ENCODE measurements at regions not wholly inside any gene's neighbourhood (a gene's known extent, or its start where the extent isn't known, plus 50 kb on each side); places are given as distances from the start of the nearest gene placed in this dataset.

DNA sequence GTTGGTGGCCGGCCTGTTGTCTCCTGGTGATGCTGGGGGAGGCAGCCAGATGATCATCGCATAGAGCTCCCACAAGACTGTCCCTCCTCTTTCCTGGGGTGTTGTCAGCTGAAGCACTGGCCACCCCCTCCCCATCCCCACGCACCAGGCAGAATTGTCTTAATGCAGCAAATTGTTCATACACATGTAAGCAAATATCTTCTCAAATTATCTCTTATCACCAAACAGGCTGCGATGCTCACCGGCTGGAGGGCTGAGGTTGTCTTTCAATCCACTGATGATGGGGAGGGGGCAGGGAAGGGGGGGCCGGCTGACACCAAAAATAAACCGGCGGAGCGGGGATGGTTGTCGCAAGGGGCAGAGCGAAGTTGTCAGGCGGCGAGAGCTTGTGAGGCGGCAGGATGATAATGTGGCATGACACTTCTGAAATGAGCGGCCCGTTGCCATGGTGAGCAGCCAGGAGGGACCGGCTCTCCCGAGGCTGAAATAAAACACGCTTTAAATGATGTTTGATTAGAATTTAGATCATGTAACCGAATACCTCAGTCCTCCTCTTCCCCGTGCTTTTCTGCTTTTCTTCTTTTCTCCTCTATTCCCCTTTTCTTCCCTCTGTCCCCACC is 59.8 kb downstream of the MRM1 start:
- Histone ChIP-seq H3K4me1 (ENCODE audit: insufficient read depth, insufficient read length) (peaks cover 3% of the 10 kb centered on the region), H3K9me3 (ENCODE audit: insufficient read depth, low read length) (no peaks in the 10 kb centered on the region), H3K27me3 (ENCODE audit: insufficient read depth, insufficient read length) (peaks cover 13% of the 10 kb centered on the region), H3K9ac (ENCODE audit: insufficient read length, low read depth) (no peak overlapping the region), H3K36me3 (ENCODE audit: insufficient read depth, insufficient read length, low read length) (no peaks in the 10 kb centered on the region), H3K4me3 (ENCODE audit: insufficient read length, low read depth) (no peak overlapping the region)
- no peak for DNase-seq (ENCODE audit: low read depth, low spot score)
- TF ChIP-seq YY1 (IDR thresholded peaks at IDR 0.05; ENCODE audit: insufficient read depth, insufficient read length) (no peak), ZNF274 (IDR thresholded peaks at IDR 0.05; ENCODE audit: low read depth, low read length) (no peak), SUZ12 (IDR thresholded peaks at IDR 0.05; ENCODE audit: extremely low read depth, insufficient read depth, insufficient read length) (no peak)

DNA sequence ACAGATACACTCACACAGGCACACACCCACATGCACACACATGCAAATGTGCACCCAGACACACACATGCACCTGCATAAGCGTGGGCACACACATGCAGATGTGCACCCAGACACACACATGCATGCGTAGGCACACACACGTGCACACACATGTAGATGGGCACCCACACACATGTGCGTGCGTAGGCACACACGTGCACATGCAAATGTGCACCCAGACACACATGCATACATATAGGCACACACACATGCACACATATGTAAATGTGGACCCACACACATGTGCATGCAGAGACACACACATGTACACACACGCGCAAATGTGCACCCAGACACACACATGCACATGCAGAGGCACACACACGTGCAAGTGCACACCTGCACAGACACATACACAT is 60.3 kb downstream of the MRM1 start:
- TF ChIP-seq SUZ12 (IDR thresholded peaks at IDR 0.05; ENCODE audit: extremely low read depth, insufficient read depth, insufficient read length) (no peak), ZNF274 (IDR thresholded peaks at IDR 0.05; ENCODE audit: low read depth, low read length) (no peak), YY1 (IDR thresholded peaks at IDR 0.05; ENCODE audit: insufficient read depth, insufficient read length) (no peak)
- no peak overlapping the region for H3K9ac ChIP-seq (ENCODE audit: insufficient read length, low read depth)
- no peak overlapping the region for H3K4me3 ChIP-seq (ENCODE audit: insufficient read length, low read depth)
- no peaks in the 10 kb centered on the region for H3K36me3 ChIP-seq (ENCODE audit: insufficient read depth, insufficient read length, low read length)
- H3K4me1 ChIP-seq (ENCODE audit: insufficient read depth, insufficient read length), result peaks cover 3% of the 10 kb centered on the region
- peaks cover 8% of the 10 kb centered on the region for H3K27me3 ChIP-seq (ENCODE audit: insufficient read depth, insufficient read length)
- no peaks in the 10 kb centered on the region for H3K9me3 ChIP-seq (ENCODE audit: insufficient read depth, low read length)
- no peak for DNase-seq (ENCODE audit: low read depth, low spot score)

DNA sequence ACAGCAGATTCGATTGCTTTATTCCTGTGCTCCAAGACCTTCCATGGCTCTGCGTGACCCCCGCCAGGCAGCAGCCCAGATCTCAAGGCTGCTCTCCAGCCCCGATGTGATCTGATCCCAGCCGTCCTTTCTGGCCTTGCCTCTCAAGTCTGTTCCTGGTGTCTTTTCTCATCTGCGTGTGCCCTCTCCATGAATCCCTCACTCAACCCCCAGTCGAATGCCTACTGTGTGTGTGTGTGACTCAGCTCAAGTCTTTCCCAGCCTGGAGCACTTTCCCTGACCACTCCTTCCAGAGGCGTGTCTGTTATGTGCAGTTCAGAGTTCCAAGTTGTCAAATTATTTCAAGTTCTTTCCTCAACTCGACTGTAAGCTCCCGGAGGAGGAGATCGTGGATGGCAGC is 64.0 kb downstream of the MRM1 start:
- Histone ChIP-seq H3K4me3 (ENCODE audit: insufficient read length, low read depth) (no peak overlapping the region), H3K9me3 (ENCODE audit: insufficient read depth, low read length) (no peaks in the 10 kb centered on the region), H3K36me3 (ENCODE audit: insufficient read depth, insufficient read length, low read length) (no peaks in the 10 kb centered on the region), H3K27me3 (ENCODE audit: insufficient read depth, insufficient read length) (no peaks in the 10 kb centered on the region), H3K4me1 (ENCODE audit: insufficient read depth, insufficient read length) (no peaks in the 10 kb centered on the region), H3K9ac (ENCODE audit: insufficient read length, low read depth) (no peak overlapping the region)
- TF ChIP-seq YY1 (IDR thresholded peaks at IDR 0.05; ENCODE audit: insufficient read depth, insufficient read length) (no peak), ZNF274 (IDR thresholded peaks at IDR 0.05; ENCODE audit: low read depth, low read length) (no peak), SUZ12 (IDR thresholded peaks at IDR 0.05; ENCODE audit: extremely low read depth, insufficient read depth, insufficient read length) (no peak)
- DNase-seq (ENCODE audit: low read depth, low spot score), result no peak

DNA sequence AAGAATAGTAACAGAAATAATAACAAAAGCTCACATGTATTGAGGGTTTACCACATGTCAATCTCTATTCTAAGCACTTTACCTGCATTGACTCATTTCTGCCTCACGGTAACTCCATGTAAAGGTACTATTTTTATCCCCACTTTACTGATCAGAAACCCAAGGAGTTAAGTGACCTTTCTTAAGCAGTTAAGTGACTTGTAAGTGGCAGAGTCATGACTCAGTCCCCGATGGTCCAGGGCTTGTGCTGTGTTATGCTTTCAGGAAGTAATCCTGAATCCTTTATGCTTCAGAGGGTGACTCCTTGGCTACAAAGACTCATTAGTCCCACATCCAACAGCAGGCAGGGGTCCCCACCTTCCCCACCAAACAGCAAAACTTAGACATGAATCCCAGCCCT is 66.5 kb downstream of the MRM1 start:
- H3K36me3 ChIP-seq (ENCODE audit: insufficient read depth, insufficient read length, low read length), result no peaks in the 10 kb centered on the region
- no peak for DNase-seq (ENCODE audit: low read depth, low spot score)
- no peaks in the 10 kb centered on the region for H3K27me3 ChIP-seq (ENCODE audit: insufficient read depth, insufficient read length)
- no peak overlapping the region for H3K9ac ChIP-seq (ENCODE audit: insufficient read length, low read depth)
- H3K4me3 ChIP-seq (ENCODE audit: insufficient read length, low read depth), result no peak overlapping the region
- no peaks in the 10 kb centered on the region for H3K4me1 ChIP-seq (ENCODE audit: insufficient read depth, insufficient read length)
- no peak for TF ChIP-seq ZNF274 (IDR thresholded peaks at IDR 0.05; ENCODE audit: low read depth, low read length)
- TF ChIP-seq SUZ12 (IDR thresholded peaks at IDR 0.05; ENCODE audit: extremely low read depth, insufficient read depth, insufficient read length), result no peak
- TF ChIP-seq YY1 (IDR thresholded peaks at IDR 0.05; ENCODE audit: insufficient read depth, insufficient read length), result no peak
- no peaks in the 10 kb centered on the region for H3K9me3 ChIP-seq (ENCODE audit: insufficient read depth, low read length)

DNA sequence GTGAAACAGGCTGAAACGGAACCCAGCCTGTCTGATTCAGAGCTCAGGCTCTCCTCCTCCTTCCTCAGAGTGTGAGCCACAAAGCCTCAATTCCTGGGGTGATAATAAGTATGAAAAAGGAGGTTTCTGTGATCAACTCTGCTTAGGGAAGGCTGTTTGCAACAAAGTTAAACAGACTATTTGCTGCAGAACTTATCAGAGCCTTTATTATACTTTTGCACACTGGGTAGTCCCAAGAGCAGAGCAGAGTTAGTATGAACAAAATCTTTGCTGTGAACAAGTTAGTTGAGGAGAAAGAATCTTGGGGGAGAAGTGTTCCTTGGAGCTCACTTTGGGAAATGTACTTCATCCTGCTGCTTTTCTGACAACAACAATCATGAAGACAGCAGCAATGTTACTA is 67.4 kb downstream of the MRM1 start:
- no peak for DNase-seq (ENCODE audit: low read depth, low spot score)
- no peak for TF ChIP-seq SUZ12 (IDR thresholded peaks at IDR 0.05; ENCODE audit: extremely low read depth, insufficient read depth, insufficient read length)
- H3K4me3 ChIP-seq (ENCODE audit: insufficient read length, low read depth), result no peak overlapping the region
- no peak overlapping the region for H3K9ac ChIP-seq (ENCODE audit: insufficient read length, low read depth)
- H3K27me3 ChIP-seq (ENCODE audit: insufficient read depth, insufficient read length), result no peaks in the 10 kb centered on the region
- H3K36me3 ChIP-seq (ENCODE audit: insufficient read depth, insufficient read length, low read length), result no peaks in the 10 kb centered on the region
- H3K4me1 ChIP-seq (ENCODE audit: insufficient read depth, insufficient read length), result no peaks in the 10 kb centered on the region
- H3K9me3 ChIP-seq (ENCODE audit: insufficient read depth, low read length), result no peaks in the 10 kb centered on the region

DNA sequence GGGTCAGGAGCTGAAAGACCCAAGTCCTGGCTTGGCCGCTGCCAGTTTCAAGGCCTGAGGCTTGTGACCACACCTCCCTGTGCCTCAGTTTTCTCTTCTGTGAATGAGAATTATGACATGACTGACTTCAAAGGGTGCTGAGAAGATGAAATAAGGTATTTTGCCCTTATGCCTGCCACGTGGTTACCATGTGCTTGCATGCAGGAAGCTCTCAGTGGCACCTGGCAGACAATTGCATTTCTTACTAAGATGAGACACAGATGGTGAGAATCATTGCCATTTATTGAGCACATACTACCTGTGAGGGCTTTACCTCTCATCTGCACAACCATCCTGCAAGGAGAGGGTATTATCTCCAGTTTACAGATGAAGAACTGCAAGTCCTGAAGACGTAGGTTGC is 69.8 kb downstream of the MRM1 start:
- Histone ChIP-seq H3K9ac (ENCODE audit: insufficient read length, low read depth) (no peak overlapping the region), H3K27me3 (ENCODE audit: insufficient read depth, insufficient read length) (no peaks in the 10 kb centered on the region), H3K4me1 (ENCODE audit: insufficient read depth, insufficient read length) (no peaks in the 10 kb centered on the region), H3K4me3 (ENCODE audit: insufficient read length, low read depth) (no peak overlapping the region), H3K9me3 (ENCODE audit: insufficient read depth, low read length) (no peaks in the 10 kb centered on the region), H3K36me3 (ENCODE audit: insufficient read depth, insufficient read length, low read length) (no peaks in the 10 kb centered on the region)
- TF ChIP-seq YY1 (IDR thresholded peaks at IDR 0.05; ENCODE audit: insufficient read depth, insufficient read length) (no peak), SUZ12 (IDR thresholded peaks at IDR 0.05; ENCODE audit: extremely low read depth, insufficient read depth, insufficient read length) (no peak), ZNF274 (IDR thresholded peaks at IDR 0.05; ENCODE audit: low read depth, low read length) (no peak)
- DNase-seq (ENCODE audit: low read depth, low spot score), result no peak

DNA sequence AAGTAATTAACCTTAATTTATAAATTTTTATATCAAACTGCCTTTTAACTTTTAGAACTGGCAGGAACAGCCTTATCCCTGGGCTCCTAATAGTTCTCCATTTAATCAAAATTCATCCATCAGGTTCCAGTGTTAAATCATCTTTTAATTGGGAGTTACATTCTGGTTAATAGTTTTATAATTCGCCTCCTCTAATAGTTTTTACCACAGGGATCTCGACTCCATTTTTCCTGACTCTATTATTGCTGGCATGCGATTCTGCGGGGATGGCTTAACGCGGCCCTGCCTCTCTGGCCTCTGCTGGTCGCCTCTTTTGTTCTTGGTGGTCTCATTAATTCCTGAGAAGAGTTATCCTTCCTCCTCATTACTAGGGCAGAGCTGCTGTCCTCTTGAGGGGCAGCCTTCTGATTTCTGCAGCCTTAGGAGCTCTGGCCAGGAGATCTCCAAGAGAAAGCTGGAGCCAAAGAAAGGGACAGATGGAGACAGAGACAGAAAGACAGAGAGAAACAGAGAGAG is 71.1 kb downstream of the MRM1 start:
- Histone ChIP-seq H3K4me1 (ENCODE audit: insufficient read depth, insufficient read length) (no peaks in the 10 kb centered on the region), H3K4me3 (ENCODE audit: insufficient read length, low read depth) (no peak overlapping the region), H3K9me3 (ENCODE audit: insufficient read depth, low read length) (no peaks in the 10 kb centered on the region), H3K27me3 (ENCODE audit: insufficient read depth, insufficient read length) (no peaks in the 10 kb centered on the region), H3K36me3 (ENCODE audit: insufficient read depth, insufficient read length, low read length) (no peaks in the 10 kb centered on the region), H3K9ac (ENCODE audit: insufficient read length, low read depth) (no peak overlapping the region)
- DNase-seq (ENCODE audit: low read depth, low spot score), result no peak
- no peak for TF ChIP-seq SUZ12 (IDR thresholded peaks at IDR 0.05; ENCODE audit: extremely low read depth, insufficient read depth, insufficient read length)
- no peak for TF ChIP-seq ZNF274 (IDR thresholded peaks at IDR 0.05; ENCODE audit: low read depth, low read length)

All from NT2/D1 (cell line).